Thoracic aorta (tissue), 2 donors: ENCODE measurements at regions not wholly inside any gene's neighbourhood (a gene's known extent, or its start where the extent isn't known, plus 50 kb on each side); places are given as distances from the start of the nearest gene placed in this dataset.

ENCODE experiments used
- ATAC-seq: fragments of 150-250 bp; one replicate; pipeline ENCODE4 v1.8.0; 2017; ENCODE audit warnings: low read depth; ENCODE audit not compliant: insufficient number of reproducible peaks, low FRiP score
- DNase-seq: peaks from one replicate; pipeline ENCODE4 v3.0.0-alpha.2; 2020; ENCODE audit warnings: low spot score
- H3K27ac ChIP-seq, 2 donors: fragments of 200-600 bp; sonication (generic); 1 replicate in 1 of 2; 2 replicates in 1 of 2; pipeline ENCODE4 v1.5.1; 2016; ENCODE audit warnings: mild to moderate bottlenecking in 2 of 2, moderate library complexity in 2 of 2
- H3K27me3 ChIP-seq: fragments of 200-600 bp; sonication (generic); replicated peaks from 2 replicates; pipeline ENCODE4 v1.6.0; 2016; ENCODE audit warnings: mild to moderate bottlenecking; ENCODE audit not compliant: insufficient read depth
- H3K36me3 ChIP-seq: fragments of 200-600 bp; sonication (generic); one replicate; pipeline ENCODE4 v1.5.1; 2016
- H3K4me1 ChIP-seq, 2 donors: fragments of 200-600 bp; sonication (generic); 1 replicate in 1 of 2; 2 replicates in 1 of 2; pipeline versions ENCODE4 v1.5.1 to v1.6.0; 2016; ENCODE audit warnings: low read depth in 2 of 2, mild to moderate bottlenecking in 1 of 2; ENCODE audit not compliant: control insufficient read depth in 1 of 2
- H3K4me3 ChIP-seq: fragments of 200-600 bp; sonication (generic); 2 replicates; pipeline ENCODE4 v1.5.1; 2016; ENCODE audit warnings: mild to moderate bottlenecking
- H3K9me3 ChIP-seq: fragments of 200-600 bp; sonication (generic); 2 replicates; pipeline ENCODE4 v1.5.1; 2016
- CTCF ChIP-seq: fragments of 200-600 bp; sonication (generic); IDR thresholded peaks from one replicate; pipeline ENCODE4 v1.5.1; 2019; ENCODE audit warnings: antibody characterized with exemption

DNA sequence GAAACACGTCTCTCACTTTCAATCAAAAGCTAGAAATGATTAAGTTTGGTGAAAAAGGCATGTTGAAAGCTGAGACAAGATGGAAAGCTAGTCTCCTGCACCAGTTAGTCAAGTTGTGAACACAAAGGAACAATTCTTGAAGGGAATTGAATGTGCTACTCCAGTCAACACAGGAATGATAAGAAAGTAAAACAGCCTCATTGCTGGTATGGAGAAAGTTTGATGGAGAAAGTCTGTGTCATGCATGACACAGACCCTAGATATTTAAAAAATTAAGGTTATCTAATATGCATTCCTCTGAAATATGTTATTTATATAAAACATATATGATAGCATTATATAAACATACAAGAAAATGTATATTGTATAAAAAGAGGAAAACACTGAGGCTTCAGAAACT lies 699.4 kb upstream of the FZD8 start:
- ATAC-seq (no peak), DNase-seq (no peak)
- H3K36me3 ChIP-seq = no peaks in the 10 kb centered on the region
- TF ChIP-seq CTCF = no peak
- no peaks in the 10 kb centered on the region for H3K9me3 ChIP-seq
- no peaks in the 10 kb centered on the region for H3K27me3 ChIP-seq
- no peak overlapping the region for H3K4me3 ChIP-seq
- peaks cover 9 to 26% of the 10 kb centered on the region in 2 donors for H3K4me1 ChIP-seq
- H3K27ac ChIP-seq = no peak overlapping the region

DNA sequence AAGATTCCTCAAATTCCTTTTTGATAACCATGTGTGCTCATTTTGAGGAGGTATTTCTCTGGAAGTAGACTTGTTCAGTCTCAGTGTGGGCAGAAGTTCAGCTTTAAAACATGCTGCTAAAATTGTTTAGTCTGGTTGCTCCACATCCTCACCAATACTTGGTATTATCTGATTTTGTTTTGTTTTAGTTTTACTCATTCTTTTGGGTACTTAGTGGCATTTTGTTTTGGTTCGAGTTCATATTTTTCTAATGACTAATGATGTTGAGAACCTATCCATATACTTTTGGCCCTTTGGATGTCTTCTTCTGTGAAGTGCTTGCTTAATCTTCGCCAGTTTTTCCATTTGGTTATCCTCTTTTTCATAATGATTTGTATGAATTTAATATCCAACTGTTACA lies 694.2 kb upstream of the FZD8 start:
- Histone ChIP-seq H3K36me3 (no peaks in the 10 kb centered on the region), H3K27ac (no peak overlapping the region), H3K4me3 (no peak overlapping the region), H3K27me3 (no peaks in the 10 kb centered on the region), H3K9me3 (no peaks in the 10 kb centered on the region), H3K4me1 (peaks cover 3 to 27% of the 10 kb centered on the region in 2 donors)
- TF ChIP-seq CTCF = no peak
- no peak for DNase-seq
- ATAC-seq = no peak

DNA sequence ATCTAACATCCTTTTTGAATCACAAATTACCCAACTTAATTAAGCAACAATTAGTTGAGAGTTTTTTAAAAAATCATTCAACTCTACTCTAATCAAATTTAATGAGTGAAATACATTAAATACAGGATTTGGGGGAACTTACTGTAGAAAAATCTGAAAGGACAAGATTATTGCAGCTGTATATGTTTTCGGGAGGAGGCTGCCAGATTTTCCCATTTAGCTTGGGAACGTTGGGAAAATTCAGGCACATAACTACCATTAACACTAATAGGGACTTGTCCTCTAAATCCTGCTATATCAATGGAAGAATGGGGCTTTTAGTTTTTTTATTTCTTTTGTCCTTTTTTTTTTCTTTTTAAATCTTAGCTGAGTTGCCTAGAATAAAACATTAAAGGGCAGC lies 691.4 kb upstream of the FZD8 start:
- no peak for ATAC-seq
- Histone ChIP-seq H3K36me3 (no peaks in the 10 kb centered on the region), H3K4me3 (no peak overlapping the region), H3K27me3 (no peaks in the 10 kb centered on the region), H3K9me3 (no peaks in the 10 kb centered on the region), H3K27ac (no peak overlapping the region), H3K4me1 (peaks cover 3 to 27% of the 10 kb centered on the region in 2 donors)
- DNase-seq = no peak
- TF ChIP-seq CTCF = no peak

DNA sequence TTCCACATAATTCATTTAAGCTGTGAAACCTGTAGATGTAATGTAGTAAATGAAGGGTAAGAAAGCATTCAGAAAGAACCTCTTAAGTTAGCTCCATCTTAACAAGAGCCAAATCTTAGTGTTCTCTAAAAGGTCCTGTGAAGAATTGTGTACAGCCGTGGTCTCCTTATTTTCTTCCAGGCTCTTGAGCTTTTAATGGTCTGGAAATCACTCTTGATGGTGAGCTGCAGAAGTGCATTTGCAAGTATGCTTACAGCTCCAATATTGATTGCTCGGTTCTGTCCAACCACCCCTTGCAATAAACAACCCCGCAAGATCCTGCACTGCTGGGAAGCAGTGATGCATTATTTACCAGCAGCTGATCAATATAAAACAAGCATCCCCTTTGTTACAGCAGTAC lies 690.8 kb upstream of the FZD8 start:
- no peak for TF ChIP-seq CTCF
- Histone ChIP-seq H3K27me3 (no peaks in the 10 kb centered on the region), H3K9me3 (no peaks in the 10 kb centered on the region), H3K4me3 (no peak overlapping the region), H3K36me3 (no peaks in the 10 kb centered on the region), H3K4me1 (peaks cover 3 to 27% of the 10 kb centered on the region in 2 donors), H3K27ac (no peak overlapping the region)
- DNase-seq = no peak
- ATAC-seq = no peak

GRCh38 chr10:36331121-36331520 lies 689.0 kb upstream of the FZD8 start:
- H3K27ac ChIP-seq = no peak overlapping the region
- no peak for ATAC-seq

More at GRCh38 chr10:36331121-36331520, 689.0 kb upstream of the FZD8 start:
- H3K4me3 ChIP-seq = no peak overlapping the region
- no peaks in the 10 kb centered on the region for H3K27me3 ChIP-seq
- no peaks in the 10 kb centered on the region for H3K36me3 ChIP-seq
- H3K9me3 ChIP-seq = no peaks in the 10 kb centered on the region
- peaks cover 3 to 26% of the 10 kb centered on the region in 2 donors for H3K4me1 ChIP-seq
- no peak for DNase-seq
- TF ChIP-seq CTCF = no peak
